HG03097 (cell line): ENCODE measurements at regions not wholly inside any gene's neighbourhood (a gene's known extent, or its start where the extent isn't known, plus 50 kb on each side); places are given as distances from the start of the nearest gene placed in this dataset.
A peak's percentile ranks its signal among the peaks of the same experiment; 100 is the strongest.

ENCODE experiments used
- ATAC-seq: cut with Tn5 transposase; IDR thresholded peaks from one replicate; pipeline ENCODE4 v1.9.1; 2021; ENCODE audit not compliant: unreplicated experiment, low FRiP score

DNA sequence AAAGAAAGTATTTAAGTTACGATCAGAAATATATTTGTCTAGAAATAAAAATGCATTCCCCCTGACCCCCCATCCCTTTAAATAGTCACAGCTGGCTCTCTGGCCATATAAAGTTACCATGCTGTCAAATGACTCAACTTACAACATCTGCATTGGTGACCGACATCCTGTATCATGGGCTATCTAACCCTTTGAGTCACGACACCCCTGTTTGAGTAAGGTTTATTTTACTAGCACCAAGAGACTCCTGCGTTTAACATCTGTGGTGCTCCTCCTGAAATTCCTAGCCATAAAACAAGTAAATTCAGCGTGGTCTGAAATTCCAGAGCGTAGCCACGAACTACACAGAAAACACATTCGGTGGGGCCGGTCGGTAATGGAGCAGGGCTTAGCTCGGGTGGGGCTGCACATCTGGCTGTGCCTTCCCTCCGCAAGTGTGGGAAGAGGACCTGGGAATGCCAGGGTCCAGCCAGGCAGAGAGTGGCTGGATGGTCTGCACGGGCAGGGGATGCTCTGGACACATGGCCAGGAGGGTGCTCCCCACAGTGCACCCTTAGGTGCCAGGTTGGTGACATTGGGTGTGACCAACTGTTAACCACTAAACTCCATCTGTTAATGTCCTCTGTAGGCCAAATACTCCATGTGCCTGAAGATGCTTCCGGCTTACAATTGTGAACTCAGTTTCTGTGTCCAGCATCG, 53.0 kb upstream of the CLDN14 start:
- ATAC-seq = no peak

DNA sequence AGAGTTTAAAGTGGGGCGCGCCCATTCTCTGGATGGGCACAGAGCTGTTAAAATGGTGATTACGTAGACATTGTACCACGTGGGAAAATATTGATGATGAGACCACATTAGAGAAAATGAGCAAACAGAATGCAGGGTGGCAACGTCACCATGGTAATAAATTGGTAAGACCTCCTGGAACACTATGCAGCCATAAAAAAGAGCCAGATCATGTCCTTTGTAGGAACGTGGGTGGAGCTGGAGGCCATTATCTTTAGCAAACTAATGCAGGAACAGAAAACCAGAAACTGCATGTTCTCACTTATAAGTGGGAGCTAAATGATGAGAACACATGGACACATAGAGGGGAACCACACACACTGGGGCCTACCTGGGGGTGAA, 53.5 kb upstream of the CLDN14 start:
- ATAC-seq = no peak

DNA sequence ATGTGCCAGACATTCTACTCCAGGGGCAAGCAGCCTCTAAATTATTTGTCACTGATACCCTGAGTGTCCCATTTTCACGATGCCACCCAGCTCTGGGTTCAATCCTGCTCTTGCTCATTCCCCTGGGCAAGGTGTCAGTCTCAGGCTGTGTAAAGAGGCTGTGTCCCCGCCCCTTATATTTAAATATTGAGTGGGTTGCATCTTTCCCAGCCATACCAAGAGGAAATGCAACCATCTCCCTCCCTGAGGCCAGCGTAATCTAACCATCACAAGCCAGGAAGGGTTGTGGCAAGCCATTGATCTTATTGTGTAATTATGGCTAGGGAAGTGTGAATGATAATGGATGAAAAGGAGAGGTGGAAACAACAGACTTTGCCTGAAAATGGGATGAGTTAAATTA, 54.7 kb upstream of the CLDN14 start:
- ATAC-seq = no peak

DNA sequence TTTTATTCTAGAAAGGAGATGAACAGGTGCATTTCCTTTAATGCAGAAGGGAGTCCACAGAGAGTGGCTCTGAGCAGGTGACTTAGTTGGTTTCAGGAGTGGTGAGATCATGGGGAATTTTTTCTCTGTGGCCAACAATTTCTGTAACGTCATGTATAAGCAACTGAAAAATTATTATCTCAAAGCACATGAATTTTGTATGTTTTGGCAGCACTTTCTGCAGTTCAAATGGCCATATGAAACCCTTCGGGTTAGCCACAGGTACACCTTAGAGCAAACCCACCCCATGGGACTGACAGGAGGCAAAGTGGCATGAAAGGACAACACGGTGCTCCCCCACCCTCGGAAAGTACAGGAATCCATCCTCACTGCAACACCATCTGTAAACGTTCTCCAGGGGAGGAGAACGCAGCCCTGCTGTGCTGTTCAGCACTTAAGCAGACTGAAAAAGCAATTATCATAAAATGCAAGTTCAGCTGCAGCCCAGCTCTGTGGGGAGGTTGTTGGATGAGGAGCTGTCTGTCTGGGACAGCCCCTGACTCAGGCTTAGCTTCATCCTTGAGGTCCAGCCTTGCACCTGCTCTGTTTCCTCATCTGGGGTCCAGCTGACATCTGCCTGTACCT, 55.8 kb upstream of the CLDN14 start:
- ATAC-seq = peak; percentile 72

DNA sequence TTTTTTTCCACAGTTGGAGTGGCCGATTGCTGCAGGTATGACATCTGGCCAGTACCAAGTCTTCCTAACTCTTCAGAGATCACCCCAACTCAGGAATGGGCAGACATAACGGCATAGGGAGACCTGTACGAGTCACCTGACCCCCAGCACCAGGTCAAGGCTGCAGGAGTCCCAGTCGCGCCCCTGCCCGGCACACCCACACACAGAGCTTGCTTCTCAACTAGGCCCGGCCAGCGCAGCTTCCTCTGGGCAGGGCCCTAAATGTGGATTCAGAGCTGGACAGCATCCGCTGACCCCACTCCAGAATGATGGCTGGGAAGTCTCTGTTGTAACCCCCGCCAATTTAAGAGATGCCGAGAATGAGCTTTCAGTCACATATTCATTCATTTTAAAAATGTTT, 58.8 kb upstream of the CLDN14 start:
- ATAC-seq = no peak

DNA sequence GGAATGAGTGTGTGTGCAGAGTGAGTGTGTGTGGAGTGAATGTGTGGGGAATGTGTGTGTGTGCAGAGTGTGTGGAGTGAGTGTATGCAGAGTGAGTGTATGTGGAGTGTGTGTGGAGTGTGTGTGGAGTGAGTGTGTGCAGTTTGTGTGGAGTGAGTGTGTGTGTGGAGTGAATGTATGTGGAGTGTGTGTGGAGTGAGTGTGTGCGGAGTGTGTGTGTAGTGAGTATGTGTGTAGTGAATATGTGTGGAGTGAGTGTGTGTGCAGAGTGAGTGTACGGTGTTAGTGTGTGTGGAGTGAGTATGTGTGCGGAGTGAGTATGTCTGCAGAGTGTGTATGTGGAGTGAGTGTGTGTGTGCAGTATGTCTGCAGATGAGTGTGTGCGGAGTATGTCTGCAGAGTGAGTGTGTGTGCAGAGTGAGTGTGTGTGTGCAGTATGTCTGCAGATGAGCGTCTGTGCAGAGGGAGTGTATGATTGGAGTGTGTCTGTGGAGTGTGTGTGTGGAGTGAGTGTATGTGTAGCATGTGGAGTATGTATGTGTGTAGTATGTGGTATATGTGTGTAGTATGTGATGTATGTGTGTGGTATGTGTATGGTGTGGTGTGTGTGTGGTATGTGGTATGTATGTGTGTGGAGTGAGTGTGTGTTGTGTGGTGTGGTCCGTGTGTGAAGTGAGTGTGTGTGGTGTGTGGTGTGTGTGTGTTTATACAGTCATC, 59.7 kb upstream of the CLDN14 start:
- ATAC-seq = no peak

DNA sequence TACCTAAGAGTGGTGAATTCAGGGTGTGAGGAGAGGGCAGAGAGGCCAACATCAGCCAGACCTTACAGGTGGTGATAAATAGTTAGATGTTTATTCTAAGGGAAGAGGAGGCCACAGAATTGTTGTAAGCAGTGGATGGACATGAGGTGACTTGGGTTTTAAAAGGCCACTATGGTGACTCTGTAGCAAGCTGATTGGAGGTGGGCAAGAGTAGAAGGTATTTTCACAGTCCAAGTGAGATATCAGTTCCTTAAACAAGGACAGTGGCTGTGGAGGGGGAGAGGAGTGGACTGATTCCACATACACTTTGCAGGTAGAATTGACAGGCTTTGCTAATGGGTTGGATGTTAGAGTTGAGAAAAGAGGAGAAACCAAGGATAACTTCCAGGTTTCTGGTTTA, 60.8 kb upstream of the CLDN14 start:
- ATAC-seq = no peak

DNA sequence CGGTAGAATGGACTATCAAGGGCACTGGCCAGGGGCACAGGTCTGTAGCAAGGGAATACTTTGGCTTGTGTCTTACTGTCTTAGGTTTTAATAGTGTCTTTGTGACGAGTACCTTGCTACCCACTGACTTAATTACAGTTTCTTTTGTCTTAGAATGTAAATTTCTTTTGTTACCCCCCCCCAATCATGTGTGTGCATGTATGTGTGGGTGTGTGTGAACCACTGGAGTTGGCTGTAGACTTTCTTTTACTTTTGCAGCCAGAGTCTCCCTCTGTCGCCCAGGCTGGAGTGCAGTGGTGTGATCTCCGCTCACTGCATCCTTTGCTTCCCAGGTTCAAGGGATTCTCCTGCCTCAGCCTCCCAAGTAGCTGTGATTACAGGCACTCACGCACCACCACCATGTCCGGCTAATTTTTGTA, 61.8 kb upstream of the CLDN14 start:
- ATAC-seq = no peak

DNA sequence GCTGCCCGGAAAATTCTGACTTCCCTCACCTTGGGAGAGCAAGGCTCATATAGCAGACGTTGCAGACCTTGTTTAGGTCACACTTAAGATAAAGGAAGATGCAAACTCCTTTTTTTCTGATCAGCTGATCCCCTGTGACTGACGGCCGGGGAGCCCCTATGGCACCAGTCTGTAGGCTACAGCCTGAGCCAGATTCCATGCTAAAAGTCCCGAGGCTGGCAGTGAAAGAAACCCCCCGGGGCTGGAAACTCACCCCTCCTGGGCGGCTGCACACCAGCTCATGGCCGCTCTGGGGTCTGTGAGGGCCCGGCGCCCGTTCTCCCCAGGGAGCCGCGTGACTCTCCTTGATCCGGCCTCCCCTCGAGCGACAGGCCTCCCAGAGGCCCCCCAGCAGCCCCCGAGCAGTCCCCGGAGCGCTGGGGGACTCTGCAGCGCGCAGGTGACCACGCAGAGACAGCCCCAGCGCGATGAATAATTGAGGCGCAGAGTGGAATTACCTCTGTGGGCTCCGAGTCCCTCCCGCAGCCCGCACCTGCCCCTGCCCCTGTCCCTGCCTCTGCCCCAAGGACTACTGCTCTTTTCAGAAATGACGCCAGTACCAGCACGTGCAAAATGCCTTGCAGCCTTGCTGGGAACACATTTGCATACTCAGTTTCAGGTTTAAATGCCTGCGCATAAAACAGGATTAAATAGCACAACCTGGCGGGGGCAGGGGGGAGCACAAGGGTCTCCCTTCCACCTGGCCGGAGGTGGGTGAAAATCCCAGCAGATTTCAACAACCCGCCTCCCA, 62.6 kb upstream of the CLDN14 start:
- peak; percentile 53 for ATAC-seq

DNA sequence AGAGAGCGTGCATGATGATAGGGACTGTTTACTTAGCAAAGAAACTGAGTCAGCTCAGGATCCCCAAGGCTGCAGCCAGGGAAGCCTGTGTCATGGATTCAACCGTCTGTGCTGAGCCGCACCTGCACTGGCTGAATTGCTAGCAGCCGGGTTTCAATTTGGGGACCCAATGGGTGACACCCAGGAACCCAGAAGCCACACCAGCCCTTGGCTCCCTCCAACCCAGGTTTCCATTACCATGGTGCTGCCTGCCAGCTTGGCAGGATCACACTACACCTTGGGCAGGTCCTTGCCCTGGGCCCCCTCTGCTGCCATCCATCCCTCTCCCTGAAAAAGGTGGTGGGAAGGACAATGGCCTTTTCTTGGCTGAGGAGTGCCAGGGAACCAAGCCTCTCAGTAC, 64.0 kb upstream of the CLDN14 start:
- no peak for ATAC-seq

DNA sequence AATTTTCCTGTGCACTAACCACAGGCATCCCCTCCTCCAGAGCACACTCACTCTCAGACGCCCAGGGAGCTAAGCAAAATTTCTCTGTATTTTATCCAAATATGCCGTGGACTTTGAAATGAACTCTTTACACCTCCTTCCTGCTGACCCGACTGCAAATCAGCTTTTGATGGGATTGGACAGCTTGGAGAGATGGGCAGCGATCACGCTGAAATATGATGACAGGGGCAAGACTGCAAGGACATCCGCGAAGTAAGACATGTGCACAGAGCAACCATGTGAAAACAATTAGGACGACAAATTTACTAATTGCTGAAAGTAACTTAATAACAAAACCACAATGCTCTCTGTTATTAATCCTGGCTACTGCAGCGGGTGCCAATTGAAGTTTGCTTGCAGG, 64.6 kb upstream of the CLDN14 start:
- no peak for ATAC-seq

DNA sequence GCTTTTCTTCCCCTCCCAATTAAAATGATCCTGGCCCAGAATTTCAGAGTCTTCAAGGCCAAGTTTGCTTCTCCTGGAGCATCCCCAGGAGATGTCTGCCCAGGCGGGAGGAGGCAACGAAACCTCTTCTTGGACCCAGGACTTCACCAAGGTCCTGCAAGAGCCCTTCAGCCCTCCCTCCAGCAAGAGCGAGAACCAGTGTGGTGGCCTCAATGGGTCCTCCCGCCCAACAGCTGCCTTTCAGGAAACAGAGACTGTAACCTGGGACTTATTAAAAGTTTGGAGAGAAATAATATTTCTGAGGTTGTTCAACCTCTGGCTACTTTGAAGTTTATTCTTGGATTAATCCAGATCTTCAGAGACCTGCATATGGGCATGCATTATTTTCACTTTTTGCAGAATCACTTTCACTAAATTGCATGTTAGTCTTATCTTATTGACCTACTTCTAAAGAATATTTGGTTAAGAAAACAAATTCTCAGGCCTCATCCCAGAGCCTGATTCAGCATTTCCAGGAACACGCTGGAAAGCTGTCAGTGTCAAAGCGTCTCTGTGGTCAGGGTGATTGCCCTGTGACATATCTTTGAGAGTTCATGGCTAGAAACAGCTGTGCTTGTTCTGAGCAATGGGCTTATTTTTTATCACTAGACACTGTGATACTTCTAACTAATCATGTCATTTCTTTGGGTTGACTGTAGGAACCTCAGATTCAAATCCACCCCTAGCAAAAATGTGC, 66.0 kb upstream of the CLDN14 start:
- no peak for ATAC-seq

DNA sequence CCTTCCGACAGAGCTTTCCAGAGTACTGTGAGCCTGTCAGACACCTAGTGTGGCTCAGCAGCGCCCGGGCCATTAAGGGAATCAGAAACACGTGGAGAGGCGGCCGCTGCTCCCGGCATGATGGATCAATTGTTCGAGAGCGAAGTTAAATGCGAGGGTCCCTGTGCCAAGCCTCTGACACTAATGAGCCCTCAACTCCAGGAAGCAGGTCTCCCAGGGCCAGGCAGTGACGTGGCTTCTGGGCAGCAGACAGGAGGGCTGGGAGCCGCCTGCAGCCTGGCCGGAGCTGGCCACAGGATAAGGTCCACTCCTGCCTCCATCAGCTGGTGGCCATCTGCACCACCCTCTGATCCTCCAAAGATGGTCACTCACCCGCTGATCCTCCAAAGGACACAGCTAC, 67.5 kb upstream of the CLDN14 start:
- ATAC-seq = no peak

DNA sequence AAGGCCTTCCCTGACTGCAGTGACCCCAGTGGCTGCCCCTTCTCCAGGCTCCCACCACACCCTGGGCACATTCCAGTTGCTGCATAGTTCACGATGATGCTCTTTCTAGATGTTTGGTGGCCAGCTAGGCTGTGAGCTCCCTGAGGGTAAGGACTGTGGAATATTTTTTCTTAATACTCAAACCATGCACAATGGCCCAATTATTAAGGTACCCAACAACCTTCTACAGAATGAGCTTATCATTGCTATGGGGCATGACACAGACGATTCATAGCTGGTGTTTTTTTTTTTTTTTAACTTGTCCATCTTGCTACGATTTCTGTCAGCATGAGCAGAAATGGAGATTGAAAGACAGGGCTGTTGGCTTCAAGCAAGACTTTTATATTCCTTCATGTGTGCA, 68.9 kb upstream of the CLDN14 start:
- no peak for ATAC-seq

DNA sequence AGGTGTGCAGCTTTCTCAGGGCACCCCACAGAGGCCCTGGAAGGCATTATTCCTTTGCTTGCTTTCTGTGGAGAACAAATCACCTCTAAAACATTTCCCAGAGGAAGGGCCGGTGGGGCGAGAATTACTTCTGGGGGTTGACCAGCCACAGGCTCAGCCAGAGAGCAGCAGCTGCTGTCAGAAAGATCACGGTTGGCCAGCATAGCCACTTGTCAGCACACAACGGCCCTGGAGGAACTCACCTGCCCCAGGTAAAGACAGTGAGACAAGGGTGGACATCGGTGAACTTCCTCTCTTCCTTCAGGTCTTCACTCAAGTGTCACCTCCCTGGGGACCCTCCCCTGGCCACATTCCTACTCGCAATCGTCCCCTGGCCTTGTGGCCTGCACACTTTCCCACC, 69.5 kb upstream of the CLDN14 start:
- no peak for ATAC-seq

DNA sequence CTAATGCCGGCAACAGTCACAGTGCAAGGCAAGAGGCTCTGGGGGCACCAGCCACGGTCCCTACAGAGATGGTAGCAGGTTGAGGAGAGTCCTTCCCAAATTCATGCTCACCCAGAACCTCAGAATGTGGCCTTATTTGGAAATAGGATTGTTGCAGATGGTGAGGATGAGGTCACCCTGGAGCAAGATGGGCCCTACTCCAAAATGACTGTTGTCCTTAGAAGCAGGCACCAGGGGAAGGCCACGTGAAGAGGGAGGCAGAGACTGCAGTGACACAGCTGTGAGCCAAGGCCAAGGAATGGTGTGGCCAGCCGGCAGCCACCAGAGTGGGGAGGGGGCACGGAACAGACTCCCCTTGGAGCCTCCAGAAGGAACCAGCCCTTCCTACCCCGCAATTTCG, 70.8 kb upstream of the CLDN14 start:
- no peak for ATAC-seq

DNA sequence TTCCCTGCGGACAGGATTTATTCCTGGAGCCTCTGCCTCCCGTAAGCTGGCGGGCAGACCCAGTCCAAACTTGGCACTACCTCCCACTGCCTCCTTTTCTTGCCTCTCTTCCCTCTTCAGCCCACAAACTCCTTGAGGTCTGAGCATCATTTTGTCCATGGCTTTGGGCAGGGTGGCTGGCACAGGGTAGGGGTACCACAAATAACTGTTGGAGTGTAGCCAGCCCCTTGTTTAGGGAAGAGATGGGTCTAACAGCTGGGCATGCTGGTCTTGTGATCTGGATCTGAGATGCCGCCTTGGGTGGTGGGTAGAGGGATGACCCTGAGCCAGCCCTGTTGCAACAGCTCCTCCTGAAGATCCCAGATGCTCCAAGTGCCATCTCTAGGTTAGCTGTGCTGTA, 71.4 kb upstream of the CLDN14 start:
- no peak for ATAC-seq

DNA sequence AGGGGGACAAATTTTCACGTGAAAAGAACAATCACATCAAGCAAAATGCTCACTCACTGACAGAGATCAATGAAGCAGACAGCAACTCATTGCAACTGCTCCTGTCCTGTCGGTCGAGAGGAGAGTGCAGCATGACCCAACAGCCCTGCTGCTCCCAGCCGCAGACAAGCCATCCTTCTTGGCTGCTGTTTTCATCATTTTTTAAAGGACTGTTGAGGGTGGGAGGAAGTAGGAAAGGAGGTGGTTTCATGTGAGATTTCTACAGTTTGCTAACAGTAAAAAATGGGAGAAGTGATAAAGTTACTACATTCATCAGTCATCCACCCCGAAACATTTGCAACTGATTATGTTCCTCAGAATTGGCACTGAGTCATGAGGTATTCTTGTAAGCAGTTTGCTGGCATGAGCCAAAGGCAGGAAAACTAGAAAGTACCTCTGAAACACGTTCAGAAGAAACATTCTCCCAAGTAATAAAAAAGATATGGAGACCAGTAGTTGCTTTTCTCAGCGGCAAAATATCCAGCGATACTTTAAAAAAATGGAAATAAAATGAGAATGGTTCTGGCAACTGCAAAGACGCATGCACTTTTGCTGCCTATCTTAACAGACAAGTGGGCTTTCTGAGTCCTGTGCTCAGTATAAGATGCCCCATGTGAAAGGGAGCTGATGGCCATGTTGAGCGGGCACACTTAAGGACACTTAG, 72.0 kb upstream of the CLDN14 start:
- ATAC-seq = no peak

DNA sequence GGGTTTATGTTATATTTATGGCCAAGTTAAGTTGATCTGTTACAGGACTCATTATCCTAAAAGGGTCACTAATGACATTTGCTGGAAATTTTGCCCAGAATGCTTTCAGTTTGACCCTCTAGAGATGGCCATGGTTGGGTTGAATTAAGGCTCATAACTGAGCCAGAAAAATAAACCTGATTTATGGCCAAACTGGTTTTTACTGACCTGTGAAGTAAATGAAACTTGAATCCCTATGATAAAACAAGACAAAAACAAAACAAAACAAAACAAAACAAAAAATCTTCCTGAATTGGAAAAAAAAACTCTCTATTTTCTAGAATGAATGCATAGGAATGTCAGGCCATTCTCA, 72.5 kb upstream of the CLDN14 start:
- no peak for ATAC-seq

DNA sequence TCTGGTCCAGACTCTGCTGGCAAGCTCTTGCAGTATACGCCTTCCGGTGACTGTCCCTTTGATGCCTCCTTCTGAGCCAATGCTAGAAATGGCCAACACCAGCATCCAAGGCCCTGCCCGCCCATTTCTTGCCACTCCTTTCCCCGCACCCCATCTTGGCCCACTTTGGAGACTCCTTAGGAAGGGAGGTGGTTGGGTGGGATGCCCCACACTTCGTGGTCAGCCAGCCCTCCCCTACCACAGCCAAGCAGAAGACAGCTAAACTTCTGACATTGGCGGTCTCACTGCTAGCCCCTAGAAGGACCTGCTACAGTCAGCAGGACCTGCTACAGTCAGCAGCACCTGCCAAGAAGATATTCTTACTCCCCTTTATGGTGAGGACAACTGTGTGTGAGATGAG, 73.5 kb upstream of the CLDN14 start:
- no peak for ATAC-seq
